Fibroblast of mammary gland (primary cell): ENCODE measurements at regions not wholly inside any gene's neighbourhood (a gene's known extent, or its start where the extent isn't known, plus 50 kb on each side); places are given as distances from the start of the nearest gene placed in this dataset.

Experiments used
- DNase-seq: peaks from one replicate; pipeline ENCODE4 v3.0.0-alpha.2; 2010; ENCODE audit warnings: low read depth
- H3K4me3 ChIP-seq: 2 replicates; pipeline ENCODE4 v1.5.1; 2011; ENCODE audit warnings: low read depth, mild to moderate bottlenecking, low read length, moderate library complexity; ENCODE audit not compliant: control insufficient read depth
- TF ChIP-seq, protein P1 (sequence below): conservative IDR thresholded peaks from 2 replicates; pipeline ENCODE4 v1.5.1; 2011; ENCODE audit warnings: low read depth, low read length, inconsistent platforms; ENCODE audit not compliant: control insufficient read depth, insufficient read depth

DNA sequence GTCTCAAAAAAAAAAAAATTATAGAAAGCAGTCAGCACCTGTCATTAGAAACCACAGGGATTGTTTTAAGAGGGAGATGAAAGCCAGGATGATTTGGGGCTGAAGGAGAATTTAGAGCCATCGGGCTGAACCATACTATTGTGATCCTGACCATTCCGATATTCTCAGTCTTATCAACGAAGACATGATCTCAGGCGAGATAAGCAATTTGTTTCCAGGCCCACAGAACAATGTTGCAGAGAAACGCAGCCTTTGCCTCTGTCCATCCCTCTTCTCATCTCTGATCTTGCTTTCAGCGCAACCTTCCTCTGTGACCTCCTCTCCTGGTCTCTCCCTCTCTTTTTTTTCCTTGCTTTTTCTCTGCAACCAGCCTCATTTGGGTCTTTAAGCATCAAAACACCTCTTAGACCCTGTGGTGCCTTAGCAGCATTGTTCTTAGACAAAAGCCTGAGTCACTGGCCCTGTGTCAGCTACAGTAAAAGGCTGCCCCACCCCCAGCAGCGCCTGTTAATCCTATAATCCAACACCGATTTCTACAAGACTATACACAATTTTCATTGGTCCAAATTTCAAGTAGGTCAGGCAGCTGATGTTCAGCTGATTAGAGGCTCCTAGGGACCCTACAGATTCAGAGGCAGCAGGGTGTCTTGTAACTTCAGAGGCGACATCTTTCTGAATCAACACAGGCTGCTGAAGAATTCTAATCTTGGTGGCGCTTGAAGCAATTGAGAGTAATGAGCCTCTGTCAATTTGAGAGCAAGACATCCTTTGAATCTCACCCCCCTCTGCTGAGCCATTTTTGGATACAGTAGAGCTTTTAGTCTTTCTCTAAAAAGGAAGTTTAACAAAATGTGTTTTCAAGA is 206.0 kb downstream of the NCK2 start:
- no peak overlapping the region for H3K4me3 ChIP-seq
- no peak for DNase-seq
- TF ChIP-seq, protein P1, sequence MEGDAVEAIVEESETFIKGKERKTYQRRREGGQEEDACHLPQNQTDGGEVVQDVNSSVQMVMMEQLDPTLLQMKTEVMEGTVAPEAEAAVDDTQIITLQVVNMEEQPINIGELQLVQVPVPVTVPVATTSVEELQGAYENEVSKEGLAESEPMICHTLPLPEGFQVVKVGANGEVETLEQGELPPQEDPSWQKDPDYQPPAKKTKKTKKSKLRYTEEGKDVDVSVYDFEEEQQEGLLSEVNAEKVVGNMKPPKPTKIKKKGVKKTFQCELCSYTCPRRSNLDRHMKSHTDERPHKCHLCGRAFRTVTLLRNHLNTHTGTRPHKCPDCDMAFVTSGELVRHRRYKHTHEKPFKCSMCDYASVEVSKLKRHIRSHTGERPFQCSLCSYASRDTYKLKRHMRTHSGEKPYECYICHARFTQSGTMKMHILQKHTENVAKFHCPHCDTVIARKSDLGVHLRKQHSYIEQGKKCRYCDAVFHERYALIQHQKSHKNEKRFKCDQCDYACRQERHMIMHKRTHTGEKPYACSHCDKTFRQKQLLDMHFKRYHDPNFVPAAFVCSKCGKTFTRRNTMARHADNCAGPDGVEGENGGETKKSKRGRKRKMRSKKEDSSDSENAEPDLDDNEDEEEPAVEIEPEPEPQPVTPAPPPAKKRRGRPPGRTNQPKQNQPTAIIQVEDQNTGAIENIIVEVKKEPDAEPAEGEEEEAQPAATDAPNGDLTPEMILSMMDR, result no peak

DNA sequence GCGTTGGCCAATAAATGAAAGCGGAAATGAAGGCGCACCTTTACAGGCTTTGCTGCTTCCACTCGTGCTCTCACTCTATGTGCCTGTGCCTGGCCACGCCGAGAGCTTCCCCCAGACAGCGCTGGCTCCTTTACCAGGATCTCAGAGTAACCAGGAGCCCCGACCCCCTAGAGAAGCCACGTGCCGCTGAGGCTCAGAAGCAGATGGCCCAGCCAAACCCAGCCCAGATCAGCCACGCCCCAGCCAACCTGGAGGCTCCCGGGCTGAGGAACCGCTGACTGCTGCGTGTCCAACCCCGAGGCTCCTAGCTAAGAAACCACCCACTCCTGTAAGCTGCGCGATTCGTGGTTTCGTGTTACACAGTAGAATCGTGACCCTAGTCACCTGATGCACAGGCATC is 199.3 kb downstream of the NCK2 start:
- DNase-seq, result no peak
- no peak overlapping the region for H3K4me3 ChIP-seq
- TF ChIP-seq, protein P1, result no peak
